Adrenal gland (tissue), 9 donors: ENCODE measurements at regions not wholly inside any gene's neighbourhood (a gene's known extent, or its start where the extent isn't known, plus 50 kb on each side); places are given as distances from the start of the nearest gene placed in this dataset.

Experiments used
- DNase-seq, 7 donors: peaks; one replicate each; pipeline ENCODE4 v3.0.0-alpha.2; 2019 to 2020
- H3K27ac ChIP-seq, 5 donors: fragments of 200-600 bp; sonication (generic) in 4 of 5; 1 replicate in 3 of 5; 2 replicates in 2 of 5; pipeline versions ENCODE4 v1.5.1 to v1.8.0; 2016 to 2020; ENCODE audit warnings: mild to moderate bottlenecking in 1 of 5
- H3K27me3 ChIP-seq: fragments of 200-600 bp; 2 replicates; pipeline ENCODE4 v1.8.0; 2021
- H3K36me3 ChIP-seq, 2 donors: fragments of 200-600 bp; replicated peaks in 1 of 2; 1 replicate in 1 of 2; 2 replicates in 1 of 2; pipeline versions ENCODE4 v1.5.1 to v1.8.0; 2018 to 2022
- H3K4me1 ChIP-seq, 2 donors: fragments of 200-600 bp; replicated peaks in 1 of 2; 1 replicate in 1 of 2; 2 replicates in 1 of 2; pipeline versions ENCODE4 v1.5.1 to v1.8.0; 2018 to 2021
- H3K4me3 ChIP-seq, 4 donors: fragments of 200-600 bp; sonication (generic) in 3 of 4; one replicate each; pipeline ENCODE4 v1.5.1; 2016 to 2018
- H3K9me3 ChIP-seq, 3 donors: fragments of 200-600 bp; sonication (generic) in 1 of 3; replicated peaks in 1 of 3; 1 replicate in 2 of 3; 2 replicates in 1 of 3; pipeline versions ENCODE4 v1.5.1 to v1.8.0; 2016 to 2021
- CTCF ChIP-seq, 6 experiments: fragments of 450-650 bp in 4 of 6; fragments of 200-600 bp in 2 of 6; sonication (generic) in 1 of 6; IDR thresholded peaks; 1 replicate in 5 of 6; 2 replicates in 1 of 6; pipeline versions ENCODE4 v1.5.1 to v1.8.0; 2016 to 2021; ENCODE audit warnings: antibody characterized with exemption in 6 of 6, mild to moderate bottlenecking in 2 of 6, moderate library complexity in 1 of 6
- POLR2A ChIP-seq, 2 donors: fragments of 450-650 bp; IDR thresholded peaks; one replicate each; pipeline ENCODE4 v1.6.1; 2017; ENCODE audit warnings: antibody characterized with exemption in 2 of 2, mild to moderate bottlenecking in 2 of 2, moderate library complexity in 1 of 2
- WGBS, 4 donors: extraction: QIAGEN DNeasy Blood & Tissue Kit in 2 of 4; methylation state at CpG; one replicate each; pipeline versions ENCODE4 v1.1.5 to v1.1.7; 2013 to 2017; 5-methylcytosine and 5-hydroxymethylcytosine counted together
- intact Hi-C, 2 donors: fragments of 100-400 bp; cut with DNase I; formaldehyde crosslinking; loops; one replicate each; pipeline versions ENCODE4 v1.14.1 to v1.15.0; 2022 to 2023
- donor health status: healthy with polysubstance abuse.
- donor health status: Bipolar disorder and iron deficiency.
- donor health status: DM: yes; HTN: yes; CAD: no.
- donor health status: DM: no; HTN: no; CAD: no.
- donor health status: DM: no; HTN: no; CAD: no.

GRCh38 chr3:8106921-8107320 lies 394.7 kb upstream of the LMCD1 start:
- TF ChIP-seq POLR2A (IDR thresholded peaks at IDR 0.05) (no peak), CTCF (IDR thresholded peaks at IDR 0.05) (no peak)
- H3K36me3 ChIP-seq = no peaks in the 10 kb centered on the region
- no peak overlapping the region for H3K27ac ChIP-seq
- 93 to 96% (median 95%) methylated on average over 2 of the region's 2 CpGs for WGBS, 4 donors
- no peak overlapping the region for H3K4me3 ChIP-seq
- H3K4me1 ChIP-seq = no peaks in the 10 kb centered on the region
- H3K9me3 ChIP-seq = no peaks in the 10 kb centered on the region
- H3K27me3 ChIP-seq = no peaks in the 10 kb centered on the region
- intact Hi-C loops = loop anchor here in 1 of 2 donors (5.0 kb wide), 1 partner anchor 305 kb away; no protein-coding TSS in a partner anchor
- DNase-seq = no peak

GRCh38 chr3:8110966-8111798 lies 390.4 kb upstream of the LMCD1 start:
- Histone ChIP-seq H3K27me3 (no peaks in the 10 kb centered on the region), H3K4me3 (peak overlapping the region in 1 of 4 donors; percentile 18)
- intact Hi-C loops = loop anchor here in 1 of 2 donors (10.0 kb wide), 1 partner anchor 316 kb away; no protein-coding TSS in a partner anchor

GRCh38 chr3:8112587-8112986 lies 389.0 kb upstream of the LMCD1 start:
- Histone ChIP-seq H3K4me3 (no peak overlapping the region), H3K36me3 (no peaks in the 10 kb centered on the region), H3K27me3 (no peaks in the 10 kb centered on the region), H3K9me3 (no peaks in the 10 kb centered on the region), H3K27ac (no peak overlapping the region), H3K4me1 (no peaks in the 10 kb centered on the region)
- intact Hi-C loops = loop anchor here in 1 of 2 donors (10.0 kb wide), 1 partner anchor 318 kb away; no protein-coding TSS in a partner anchor
- 55 to 64% (median 59%) methylated on average over 7 of the region's 7 CpGs for WGBS, 4 donors
- DNase-seq = no peak
- TF ChIP-seq CTCF (IDR thresholded peaks at IDR 0.05) = no peak
- no peak for TF ChIP-seq POLR2A (IDR thresholded peaks at IDR 0.05)

More at GRCh38 chr3:8110966-8111798, 390.4 kb upstream of the LMCD1 start:
- Histone ChIP-seq H3K4me1 (no peaks in the 10 kb centered on the region), H3K36me3 (no peaks in the 10 kb centered on the region), H3K27ac (no peak overlapping the region), H3K9me3 (no peaks in the 10 kb centered on the region)
- 19 to 21% (median 20%) methylated on average over 14 of the region's 14 CpGs for WGBS, 4 donors
- peak in 1 of 2 donors; percentile 24 for TF ChIP-seq POLR2A (IDR thresholded peaks at IDR 0.05)
- TF ChIP-seq CTCF (IDR thresholded peaks at IDR 0.05) = peak; percentile 60 to 93 (median 84)
- DNase-seq = peak; percentile 61 to 83 (median 66)

GRCh38 chr3:8113626-8114025 lies 388.0 kb upstream of the LMCD1 start:
- no peaks in the 10 kb centered on the region for H3K27me3 ChIP-seq
- H3K4me3 ChIP-seq = no peak overlapping the region
- H3K9me3 ChIP-seq = no peaks in the 10 kb centered on the region
- no peaks in the 10 kb centered on the region for H3K36me3 ChIP-seq
- no peak for DNase-seq
- H3K4me1 ChIP-seq = no peaks in the 10 kb centered on the region
- intact Hi-C loops = loop anchor here in 1 of 2 donors (10.0 kb wide), 1 partner anchor 319 kb away; no protein-coding TSS in a partner anchor
- H3K27ac ChIP-seq = no peak overlapping the region
- WGBS, 4 donors = 79 to 87% (median 84%) methylated on average over 6 of the region's 6 CpGs
- TF ChIP-seq POLR2A (IDR thresholded peaks at IDR 0.05) (no peak), CTCF (IDR thresholded peaks at IDR 0.05) (no peak)
